Sciatic nerve (tissue), 2 donors: ENCODE measurements at regions not wholly inside any gene's neighbourhood (a gene's known extent, or its start where the extent isn't known, plus 50 kb on each side); places are given as distances from the start of the nearest gene placed in this dataset.

Experiments used
- ATAC-seq: fragments of 200-7000 bp; cut with Tn5 transposase; one replicate; pipeline ENCODE4 v1.9.1; 2020; ENCODE audit warnings: mild to moderate bottlenecking, moderate library complexity
- DNase-seq: peaks from one replicate; pipeline ENCODE4 v3.0.0-alpha.2; 2020; ENCODE audit warnings: low spot score
- intact Hi-C: fragments of 100-400 bp; cut with DNase I; formaldehyde crosslinking; loops from one replicate; pipeline ENCODE4 v1.14.2; 2022
- donor health status: DM: no; HTN: no; CAD: no.
- donor health status: DM: no; HTN: no; CAD: no.

DNA sequence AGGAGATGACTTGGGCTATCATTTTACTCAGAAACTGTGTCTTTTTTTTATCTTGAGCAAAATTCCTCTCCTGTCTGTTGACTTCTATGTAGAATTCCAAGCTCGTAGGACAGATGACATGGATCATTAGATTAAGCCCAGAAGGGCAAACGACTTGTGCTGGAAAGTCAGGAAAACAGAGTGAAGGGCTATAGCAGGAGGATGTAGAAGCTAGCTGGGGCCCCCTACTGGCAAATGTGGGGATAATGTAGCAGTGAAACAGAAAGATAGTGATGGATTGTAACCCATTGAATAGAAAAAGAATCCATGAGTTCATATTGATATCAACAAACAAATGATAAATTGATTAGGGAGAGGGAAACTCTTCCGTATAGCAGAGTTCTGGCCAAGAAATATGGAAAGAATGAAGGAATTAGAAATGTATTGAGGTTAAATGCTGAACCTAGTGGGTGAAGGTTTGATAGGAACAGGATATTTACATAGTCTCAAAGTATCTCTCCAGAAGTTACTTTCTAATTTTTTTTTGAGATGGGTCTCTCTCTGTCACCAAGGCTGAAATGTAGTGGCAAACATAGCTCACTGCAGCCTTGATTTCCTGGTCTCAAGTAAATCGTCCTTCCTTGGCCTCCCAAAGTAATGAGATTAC is 103.6 kb downstream of the LYZL1 start:
- DNase-seq (no peak), ATAC-seq (peak; percentile 74)
- intact Hi-C loops, result loop anchor here (10.0 kb wide), 1 partner anchor 52 kb away; no protein-coding TSS in a partner anchor

DNA sequence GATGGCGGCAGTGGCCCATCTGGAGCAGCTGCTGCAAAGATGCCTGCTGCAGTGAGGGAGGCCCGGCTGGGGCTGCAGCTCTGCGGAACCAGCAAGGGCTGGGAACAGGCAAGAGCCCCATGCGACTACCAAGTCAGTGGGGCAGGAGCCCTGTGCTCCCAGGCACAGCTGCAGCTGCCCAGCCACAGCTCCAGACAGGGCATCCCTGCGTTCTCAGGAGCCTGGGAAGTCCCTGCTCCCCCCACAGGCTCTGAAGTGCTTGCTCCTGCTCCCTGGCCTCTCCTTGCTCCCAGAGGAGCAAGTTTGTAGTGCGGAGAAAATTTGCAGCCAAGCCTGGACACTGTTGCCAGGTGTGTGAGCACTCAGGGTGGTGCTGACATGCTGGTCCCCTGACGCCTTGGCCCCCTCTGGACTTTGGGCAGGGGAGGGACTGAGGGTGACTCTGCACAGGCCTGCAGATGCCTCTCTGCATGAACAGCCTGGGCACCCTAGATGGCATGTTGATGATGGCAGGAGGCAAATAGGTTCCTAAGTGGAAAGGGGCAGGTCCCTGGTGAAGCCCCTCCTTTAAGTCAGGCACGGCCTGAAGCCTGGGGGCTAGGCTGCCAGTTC is 105.6 kb downstream of the LYZL1 start:
- no peak for ATAC-seq

DNA sequence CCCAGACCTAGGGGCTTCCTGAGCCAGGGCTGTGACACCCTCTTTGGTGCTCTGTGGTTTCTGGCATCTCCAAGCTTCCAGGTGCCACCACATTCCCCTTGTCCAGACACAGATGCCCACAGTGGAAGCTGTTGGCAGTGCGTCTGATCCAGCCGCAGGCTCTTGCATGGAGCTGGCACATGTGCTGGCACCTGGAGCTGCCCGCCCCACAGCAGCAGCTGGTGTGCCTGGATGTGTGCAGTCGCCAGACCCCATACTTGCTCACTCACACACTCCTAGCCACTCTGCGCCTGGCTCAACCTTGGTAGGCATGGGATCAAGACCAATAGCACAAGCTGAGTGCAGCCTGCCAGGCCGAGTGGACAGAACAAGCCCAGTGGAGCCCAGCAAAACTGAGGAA is 106.5 kb downstream of the LYZL1 start:
- DNase-seq, result no peak
- no peak for ATAC-seq
- intact Hi-C loops, result loop anchor here (10.0 kb wide), 1 partner anchor 49 kb away; no protein-coding TSS in a partner anchor

More for the DNA sequence above, 105.6 kb downstream of the LYZL1 start:
- DNase-seq, result no peak
- intact Hi-C loops, result loop anchor here (10.0 kb wide), 1 partner anchor 50 kb away; no protein-coding TSS in a partner anchor

DNA sequence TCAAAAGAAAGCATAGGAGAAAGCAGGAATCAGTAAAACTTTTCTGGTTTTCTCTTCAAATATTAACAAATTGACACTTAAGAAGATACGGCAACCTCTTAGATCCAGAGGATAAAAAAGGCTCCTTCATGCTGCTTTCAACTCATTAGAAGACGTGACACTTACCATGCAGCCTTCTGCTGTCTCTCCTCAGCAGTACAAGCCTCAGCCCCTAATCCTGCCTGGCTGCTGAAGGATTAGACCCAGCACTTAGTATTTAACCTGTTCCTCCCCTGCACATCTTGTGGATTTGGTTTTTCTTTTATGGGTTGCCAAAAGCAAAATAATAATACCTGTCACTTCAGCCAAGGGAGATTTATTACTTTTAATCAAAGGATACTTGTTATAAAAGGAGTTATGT is 108.4 kb downstream of the LYZL1 start:
- no peak for ATAC-seq
- intact Hi-C loops, result loop anchor here (10.0 kb wide), 1 partner anchor 48 kb away; no protein-coding TSS in a partner anchor
- DNase-seq, result no peak

DNA sequence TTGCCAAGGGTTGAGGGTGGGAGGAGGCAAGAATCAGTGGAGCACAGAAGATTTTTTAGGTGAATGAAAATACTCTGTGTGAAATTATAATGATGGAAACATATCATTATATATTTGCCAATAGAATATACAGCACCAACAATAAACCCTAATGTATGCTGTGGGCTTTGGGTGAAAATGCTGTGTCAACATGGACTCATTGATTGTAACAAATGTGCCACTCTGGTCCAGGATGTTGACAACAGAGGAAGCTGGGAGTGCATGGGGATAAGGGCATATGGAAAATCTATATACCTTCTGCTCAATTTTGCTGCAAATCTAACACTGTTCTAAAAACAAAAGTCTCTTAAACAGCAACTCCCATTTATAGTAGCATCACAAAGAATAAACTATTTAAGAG is 114.3 kb downstream of the LYZL1 start:
- DNase-seq (no peak), ATAC-seq (no peak)
- intact Hi-C loops, result no loop called here

DNA sequence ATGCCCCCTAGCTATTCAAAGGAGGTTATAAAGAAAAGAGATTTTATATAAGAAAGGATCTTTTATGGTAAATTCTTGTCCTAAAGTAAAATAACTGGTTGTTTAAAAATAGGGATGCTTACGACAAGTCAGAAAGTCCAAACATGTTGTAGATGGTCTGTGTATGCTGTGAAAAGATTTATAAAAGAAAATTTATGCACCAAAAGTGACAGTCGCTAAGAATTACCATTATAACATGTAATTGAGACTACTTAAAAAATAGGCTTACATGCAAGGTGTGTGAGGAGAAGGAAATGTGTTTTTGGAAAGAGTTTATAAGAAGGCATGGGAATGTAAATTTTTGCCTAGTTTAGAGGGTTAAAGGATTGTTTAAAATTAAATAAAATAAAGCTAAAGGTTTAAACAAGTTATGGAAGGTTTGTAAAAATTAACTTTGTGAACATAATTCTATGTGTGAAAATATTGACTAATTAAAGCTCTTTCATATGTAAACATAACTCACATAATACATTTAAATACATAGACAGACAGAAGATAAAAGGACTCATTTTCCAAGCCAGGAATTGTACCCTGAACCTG is 118.5 kb downstream of the LYZL1 start:
- DNase-seq, result no peak
- no peak for ATAC-seq
- intact Hi-C loops, result no loop called here
